HCT116 (cell line): ENCODE measurements at regions not wholly inside any gene's neighbourhood (a gene's known extent, or its start where the extent isn't known, plus 50 kb on each side); places are given as distances from the start of the nearest gene placed in this dataset.

ENCODE experiments used
- ATAC-seq: fragments of 200-7000 bp; cut with Tn5 transposase; 2 replicates; pipeline ENCODE4 v1.9.1; 2020; ENCODE audit warnings: mild to moderate bottlenecking, moderate library complexity
- BruUV-seq: library from RNA; stranded (reverse); fragments of 400-500 nt; replicated peaks from 2 replicates; lab custom pipeline; 2021; lab: Mats Ljungman, UMichigan
- CTCF ChIA-PET: fragments of 300-600 bp; sonication (Branson Sonifier 250); formaldehyde crosslinking; loops from one replicate; lab custom pipeline; 2021; ENCODE audit warnings: antibody characterized with exemption; lab: Charles Lee
- POLR2A ChIA-PET: fragments of 300-600, 350-600 bp; sonication (Branson Sonifier 250); formaldehyde crosslinking; loops from one replicate; lab custom pipeline; 2021; ENCODE audit warnings: antibody characterized with exemption; lab: Charles Lee
- RAD21 ChIA-PET, 2 experiments: fragments of 300-600 bp; sonication (Branson Sonifier 250); formaldehyde crosslinking; loops; one replicate each; lab custom pipeline; 2023; ENCODE audit warnings: low total read pairs in 2 of 2; ENCODE audit not compliant: uncharacterized antibody in 2 of 2, unreplicated experiment in 2 of 2, low non-redundant PET in 1 of 2; lab: Charles Lee
- DNase-seq: peaks from one replicate; pipeline ENCODE4 v3.0.0-alpha.2; 2010; ENCODE audit warnings: low read depth, low spot score
- H2AFZ ChIP-seq: fragments of 200-600 bp; shearing (Covaris generic), sonication (generic); 2 replicates; pipeline ENCODE4 v1.6.1; 2017; ENCODE audit warnings: low read depth, mixed run types, mixed read lengths, antibody characterized with exemption, low read length; ENCODE audit not compliant: poor library complexity, severe bottlenecking
- H3K27ac ChIP-seq: 2 replicates; pipeline ENCODE4 v1.5.1; 2012; ENCODE audit warnings: low read depth, low read length
- H3K27me3 ChIP-seq: fragments of 200-600 bp; sonication (generic); 2 replicates; pipeline ENCODE4 v1.6.1; 2016; ENCODE audit warnings: mixed run types, low read length, mixed read lengths; ENCODE audit not compliant: insufficient read depth
- H3K36me3 ChIP-seq, 2 experiments: fragments of 200-500 bp in 1 of 2; fragments of 200-600 bp in 1 of 2; sonication (Bioruptor generic) in 1 of 2; sonication (generic) in 1 of 2; 2 replicates each; pipeline versions ENCODE4 v1.5.1 to v1.6.1; 2014 to 2016; ENCODE audit warnings: low read length in 2 of 2, inconsistent platforms in 1 of 2, mixed read lengths in 1 of 2, mixed run types in 1 of 2; ENCODE audit not compliant: insufficient read depth in 2 of 2, control insufficient read depth in 1 of 2
- H3K4me1 ChIP-seq, 2 experiments: fragments of 200-600 bp in 1 of 2; sonication (generic) in 1 of 2; 2 replicates each; pipeline versions ENCODE4 v1.5.1 to v1.6.1; 2012 to 2017; ENCODE audit warnings: low read length in 2 of 2, inconsistent platforms in 1 of 2, mild to moderate bottlenecking in 1 of 2, mixed read lengths in 1 of 2, mixed run types in 1 of 2, moderate library complexity in 1 of 2; ENCODE audit not compliant: insufficient read depth in 2 of 2, control insufficient read depth in 1 of 2
- H3K4me2 ChIP-seq: fragments of 200-600 bp; sonication (generic); 2 replicates; pipeline ENCODE4 v1.6.1; 2017; ENCODE audit warnings: mixed run types, low read length, mixed read lengths
- H3K4me3 ChIP-seq, 2 experiments: fragments of 200-600 bp in 1 of 2; sonication (generic) in 1 of 2; replicated peaks in 1 of 2; 2 replicates each; pipeline ENCODE4 v1.5.1; 2011 to 2016; ENCODE audit warnings: low read length in 2 of 2, control low read depth in 1 of 2, low read depth in 1 of 2, mild to moderate bottlenecking in 1 of 2, mixed read lengths in 1 of 2, mixed run types in 1 of 2
- H3K79me2 ChIP-seq: fragments of 200-600 bp; sonication (generic); 2 replicates; pipeline ENCODE4 v1.6.1; 2017; ENCODE audit warnings: mild to moderate bottlenecking, mixed run types, low read length, moderate library complexity, mixed read lengths; ENCODE audit not compliant: insufficient read depth
- H3K9ac ChIP-seq: fragments of 200-600 bp; sonication (generic); 2 replicates; pipeline ENCODE4 v1.6.1; 2016; ENCODE audit warnings: low read length, mixed read lengths
- H3K9me2 ChIP-seq: fragments of 200-600 bp; sonication (generic), shearing (Covaris generic); 2 replicates; pipeline ENCODE4 v1.6.1; 2017; ENCODE audit warnings: mixed run types, mild to moderate bottlenecking, moderate library complexity; ENCODE audit not compliant: insufficient read depth
- H3K9me3 ChIP-seq, 2 experiments: fragments of 200-500 bp in 1 of 2; fragments of 200-600 bp in 1 of 2; sonication (Bioruptor generic) in 1 of 2; sonication (generic) in 1 of 2; 2 replicates each; pipeline ENCODE4 v1.6.1; 2014 to 2017; ENCODE audit warnings: low read length in 2 of 2, mixed read lengths in 2 of 2, inconsistent platforms in 1 of 2, low read depth in 1 of 2, mild to moderate bottlenecking in 1 of 2, mixed run types in 1 of 2, moderate library complexity in 1 of 2; ENCODE audit not compliant: control insufficient read depth in 1 of 2, insufficient read depth in 1 of 2
- H4K20me1 ChIP-seq: fragments of 200-600 bp; sonication (generic), shearing (Covaris generic); 2 replicates; pipeline ENCODE4 v1.6.1; 2017; ENCODE audit warnings: mixed run types, mild to moderate bottlenecking, moderate library complexity; ENCODE audit not compliant: insufficient read depth
- ELF1 ChIP-seq: IDR thresholded peaks from 2 replicates; pipeline ENCODE4 v1.6.1; 2012; ENCODE audit warnings: low read depth, borderline replicate concordance
- EZH2 ChIP-seq: fragments of 200-600 bp; sonication (generic); IDR thresholded peaks from 2 replicates; pipeline ENCODE4 v1.6.1; 2017; ENCODE audit warnings: antibody characterized with exemption, mixed run types
- EZH2phosphoT487 ChIP-seq: fragments of 200-600 bp; IDR thresholded peaks from 2 replicates; pipeline ENCODE4 v1.6.1; 2018; ENCODE audit warnings: antibody characterized with exemption, borderline replicate concordance
- FOSL1 ChIP-seq: IDR thresholded peaks from 2 replicates; pipeline ENCODE4 v1.6.1; 2012; ENCODE audit warnings: low read depth
- JUND ChIP-seq: IDR thresholded peaks from 2 replicates; pipeline ENCODE4 v1.6.1; 2012
- POLR2A ChIP-seq: IDR thresholded peaks from 2 replicates; pipeline ENCODE4 v1.7.0; 2011; ENCODE audit warnings: borderline replicate concordance; ENCODE audit not compliant: insufficient read depth, insufficient read length; ENCODE audit errors: extremely low read depth
- RAD21 ChIP-seq: IDR thresholded peaks from 2 replicates; pipeline ENCODE4 v1.6.1; 2012; ENCODE audit warnings: low read depth, mild to moderate bottlenecking
- SP1 ChIP-seq: IDR thresholded peaks from 2 replicates; pipeline ENCODE4 v1.6.1; 2012; ENCODE audit warnings: low read depth
- YY1 ChIP-seq: IDR thresholded peaks from 2 replicates; pipeline ENCODE4 v1.6.1; 2011; ENCODE audit warnings: low read length, low read depth, moderate library complexity, mild to moderate bottlenecking; ENCODE audit not compliant: insufficient replicate concordance; ENCODE audit errors: extremely low read depth
- ZNF274 ChIP-seq: fragments of 200-500 bp; sonication (Bioruptor generic); IDR thresholded peaks from 2 replicates; pipeline ENCODE4 v1.6.1; 2014; ENCODE audit warnings: mild to moderate bottlenecking, low read depth, low read length, inconsistent platforms
- intact Hi-C: fragments of 100-400 bp; cut with micrococcal nuclease; formaldehyde crosslinking; loops from 2 replicates; pipeline ENCODE4 v1.10.0; 2022
- TF ChIP-seq, protein P1 (sequence below), 3 experiments: fragments of 200-600 bp in 1 of 3; sonication (generic) in 1 of 3; IDR thresholded peaks in 2 of 3; conservative IDR thresholded peaks in 1 of 3; 2 replicates each; pipeline ENCODE4 v1.5.1; 2012 to 2017; ENCODE audit warnings: low read depth in 2 of 3, low read length in 2 of 3, antibody characterized with exemption in 1 of 3, borderline replicate concordance in 1 of 3, control low read depth in 1 of 3, mild to moderate bottlenecking in 1 of 3, mixed read lengths in 1 of 3, mixed run types in 1 of 3, moderate library complexity in 1 of 3; ENCODE audit not compliant: insufficient read depth in 1 of 3
- TF ChIP-seq, protein P2 (sequence below): IDR thresholded peaks from 2 replicates; pipeline ENCODE4 v1.6.1; 2012; ENCODE audit warnings: low read depth
- TF ChIP-seq, protein P3 (sequence below): IDR thresholded peaks from 2 replicates; pipeline ENCODE4 v1.6.1; 2011; ENCODE audit warnings: mild to moderate bottlenecking, low read length, moderate library complexity; ENCODE audit not compliant: insufficient replicate concordance; ENCODE audit errors: extremely low read depth

DNA sequence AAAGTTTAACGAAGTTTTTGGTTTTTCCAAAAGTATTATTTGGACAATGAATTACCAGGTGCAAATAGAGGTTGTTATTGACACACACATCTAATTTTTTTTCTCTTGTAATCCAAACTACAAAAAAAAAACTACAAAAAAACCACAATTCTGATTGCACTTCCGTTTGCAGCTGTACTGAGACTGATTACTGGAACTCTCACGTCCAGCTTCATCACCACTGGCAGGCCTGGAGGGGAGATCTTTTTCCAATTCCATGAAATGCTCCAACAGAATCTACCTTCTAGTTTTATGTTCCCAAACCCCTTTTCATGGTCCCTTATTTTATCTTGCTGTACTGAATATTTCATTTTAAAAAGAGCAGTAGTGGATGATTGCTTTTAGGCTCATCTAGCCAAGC, 1118.3 kb downstream of the C4orf33 start:
- H3K27me3 ChIP-seq: no peaks in the 10 kb centered on the region
- H4K20me1 ChIP-seq: no peaks in the 10 kb centered on the region
- TF ChIP-seq YY1: no peak
- no peak for TF ChIP-seq FOSL1
- no peak for TF ChIP-seq JUND
- TF ChIP-seq RAD21: no peak
- no peak for TF ChIP-seq EZH2phosphoT487
- TF ChIP-seq EZH2: no peak
- no peaks in the 10 kb centered on the region for H3K79me2 ChIP-seq
- no peaks in the 10 kb centered on the region for H3K36me3 ChIP-seq
- no peak overlapping the region for H3K27ac ChIP-seq
- H3K4me3 ChIP-seq: no peak overlapping the region
- ChIA-PET RAD21 (no interaction called here), CTCF (no interaction called here), POLR2A (no interaction called here)
- no peak for DNase-seq
- intact Hi-C loops: no loop called here
- H3K4me2 ChIP-seq: no peak overlapping the region
- H3K9me3 ChIP-seq: no peaks in the 10 kb centered on the region
- no peak overlapping the region for H3K9ac ChIP-seq
- no peaks in the 10 kb centered on the region for H3K9me2 ChIP-seq
- peaks cover 0 to 4% of the 10 kb centered on the region in 2 experiments; a peak in 1 of 4 replicates for H3K4me1 ChIP-seq
- ATAC-seq: no peak
- H2AFZ ChIP-seq: no peak overlapping the region
- BruUV-seq: no TSS peak

DNA sequence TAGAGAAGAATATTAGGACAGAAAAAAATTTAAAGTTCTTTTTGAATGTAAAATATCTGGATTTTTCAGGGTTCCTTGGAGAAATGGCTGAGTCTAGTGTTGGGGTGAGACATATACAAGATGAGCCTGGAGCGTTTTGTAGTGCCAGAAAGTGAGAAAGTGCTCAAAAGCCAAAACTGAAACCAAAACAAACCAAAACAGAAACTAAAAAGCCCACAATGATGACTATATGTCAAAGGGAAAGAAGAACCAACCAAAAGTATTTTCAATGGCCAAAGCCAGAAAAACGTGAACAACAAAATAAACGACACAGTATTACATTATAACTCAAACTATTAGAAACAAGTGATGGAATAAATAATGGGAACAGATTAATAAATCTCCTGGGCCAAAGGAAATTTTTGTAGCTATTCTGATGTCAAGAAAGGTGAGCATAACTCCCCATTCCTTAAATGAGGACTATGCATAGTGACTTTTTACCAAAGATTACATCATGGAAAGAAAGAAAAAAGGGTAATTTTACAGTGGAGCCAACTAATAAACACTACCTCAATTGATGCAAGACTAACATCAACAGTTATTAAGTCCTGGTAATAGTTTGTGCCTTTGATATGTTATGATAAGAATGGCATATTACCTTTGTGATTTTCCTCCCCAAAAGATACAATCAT, 1137.6 kb downstream of the C4orf33 start:
- H3K9me2 ChIP-seq: no peaks in the 10 kb centered on the region
- intact Hi-C loops: no loop called here
- no peak overlapping the region for H3K4me3 ChIP-seq
- H3K9ac ChIP-seq: no peak overlapping the region
- RAD21 ChIA-PET: no interaction called here
- no peak overlapping the region for H3K27ac ChIP-seq
- no TSS peak for BruUV-seq
- ATAC-seq (no peak), DNase-seq (no peak)
- H3K36me3 ChIP-seq: no peaks in the 10 kb centered on the region
- H4K20me1 ChIP-seq: no peaks in the 10 kb centered on the region
- CTCF ChIA-PET: no interaction called here
- H3K79me2 ChIP-seq: no peaks in the 10 kb centered on the region
- no peak overlapping the region for H3K4me2 ChIP-seq
- POLR2A ChIA-PET: no interaction called here
- H2AFZ ChIP-seq: no peak overlapping the region
- no peaks in the 10 kb centered on the region for H3K9me3 ChIP-seq
- no peaks in the 10 kb centered on the region for H3K4me1 ChIP-seq
- no peaks in the 10 kb centered on the region for H3K27me3 ChIP-seq
- TF ChIP-seq, protein P1, sequence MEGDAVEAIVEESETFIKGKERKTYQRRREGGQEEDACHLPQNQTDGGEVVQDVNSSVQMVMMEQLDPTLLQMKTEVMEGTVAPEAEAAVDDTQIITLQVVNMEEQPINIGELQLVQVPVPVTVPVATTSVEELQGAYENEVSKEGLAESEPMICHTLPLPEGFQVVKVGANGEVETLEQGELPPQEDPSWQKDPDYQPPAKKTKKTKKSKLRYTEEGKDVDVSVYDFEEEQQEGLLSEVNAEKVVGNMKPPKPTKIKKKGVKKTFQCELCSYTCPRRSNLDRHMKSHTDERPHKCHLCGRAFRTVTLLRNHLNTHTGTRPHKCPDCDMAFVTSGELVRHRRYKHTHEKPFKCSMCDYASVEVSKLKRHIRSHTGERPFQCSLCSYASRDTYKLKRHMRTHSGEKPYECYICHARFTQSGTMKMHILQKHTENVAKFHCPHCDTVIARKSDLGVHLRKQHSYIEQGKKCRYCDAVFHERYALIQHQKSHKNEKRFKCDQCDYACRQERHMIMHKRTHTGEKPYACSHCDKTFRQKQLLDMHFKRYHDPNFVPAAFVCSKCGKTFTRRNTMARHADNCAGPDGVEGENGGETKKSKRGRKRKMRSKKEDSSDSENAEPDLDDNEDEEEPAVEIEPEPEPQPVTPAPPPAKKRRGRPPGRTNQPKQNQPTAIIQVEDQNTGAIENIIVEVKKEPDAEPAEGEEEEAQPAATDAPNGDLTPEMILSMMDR (IDR thresholded peaks at IDR 0.05 in 2 of 3, conservative IDR thresholded peaks at IDR 0.05 in 1 of 3; ENCODE audit: borderline replicate concordance in 1 of 3, insufficient read depth in 1 of 3, low read depth in 2 of 3, low read length in 2 of 3): no peak
- TF ChIP-seq ELF1: no peak
- TF ChIP-seq, protein P2, sequence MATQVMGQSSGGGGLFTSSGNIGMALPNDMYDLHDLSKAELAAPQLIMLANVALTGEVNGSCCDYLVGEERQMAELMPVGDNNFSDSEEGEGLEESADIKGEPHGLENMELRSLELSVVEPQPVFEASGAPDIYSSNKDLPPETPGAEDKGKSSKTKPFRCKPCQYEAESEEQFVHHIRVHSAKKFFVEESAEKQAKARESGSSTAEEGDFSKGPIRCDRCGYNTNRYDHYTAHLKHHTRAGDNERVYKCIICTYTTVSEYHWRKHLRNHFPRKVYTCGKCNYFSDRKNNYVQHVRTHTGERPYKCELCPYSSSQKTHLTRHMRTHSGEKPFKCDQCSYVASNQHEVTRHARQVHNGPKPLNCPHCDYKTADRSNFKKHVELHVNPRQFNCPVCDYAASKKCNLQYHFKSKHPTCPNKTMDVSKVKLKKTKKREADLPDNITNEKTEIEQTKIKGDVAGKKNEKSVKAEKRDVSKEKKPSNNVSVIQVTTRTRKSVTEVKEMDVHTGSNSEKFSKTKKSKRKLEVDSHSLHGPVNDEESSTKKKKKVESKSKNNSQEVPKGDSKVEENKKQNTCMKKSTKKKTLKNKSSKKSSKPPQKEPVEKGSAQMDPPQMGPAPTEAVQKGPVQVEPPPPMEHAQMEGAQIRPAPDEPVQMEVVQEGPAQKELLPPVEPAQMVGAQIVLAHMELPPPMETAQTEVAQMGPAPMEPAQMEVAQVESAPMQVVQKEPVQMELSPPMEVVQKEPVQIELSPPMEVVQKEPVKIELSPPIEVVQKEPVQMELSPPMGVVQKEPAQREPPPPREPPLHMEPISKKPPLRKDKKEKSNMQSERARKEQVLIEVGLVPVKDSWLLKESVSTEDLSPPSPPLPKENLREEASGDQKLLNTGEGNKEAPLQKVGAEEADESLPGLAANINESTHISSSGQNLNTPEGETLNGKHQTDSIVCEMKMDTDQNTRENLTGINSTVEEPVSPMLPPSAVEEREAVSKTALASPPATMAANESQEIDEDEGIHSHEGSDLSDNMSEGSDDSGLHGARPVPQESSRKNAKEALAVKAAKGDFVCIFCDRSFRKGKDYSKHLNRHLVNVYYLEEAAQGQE: no peak
- TF ChIP-seq EZH2: no peak
- TF ChIP-seq, protein P3, sequence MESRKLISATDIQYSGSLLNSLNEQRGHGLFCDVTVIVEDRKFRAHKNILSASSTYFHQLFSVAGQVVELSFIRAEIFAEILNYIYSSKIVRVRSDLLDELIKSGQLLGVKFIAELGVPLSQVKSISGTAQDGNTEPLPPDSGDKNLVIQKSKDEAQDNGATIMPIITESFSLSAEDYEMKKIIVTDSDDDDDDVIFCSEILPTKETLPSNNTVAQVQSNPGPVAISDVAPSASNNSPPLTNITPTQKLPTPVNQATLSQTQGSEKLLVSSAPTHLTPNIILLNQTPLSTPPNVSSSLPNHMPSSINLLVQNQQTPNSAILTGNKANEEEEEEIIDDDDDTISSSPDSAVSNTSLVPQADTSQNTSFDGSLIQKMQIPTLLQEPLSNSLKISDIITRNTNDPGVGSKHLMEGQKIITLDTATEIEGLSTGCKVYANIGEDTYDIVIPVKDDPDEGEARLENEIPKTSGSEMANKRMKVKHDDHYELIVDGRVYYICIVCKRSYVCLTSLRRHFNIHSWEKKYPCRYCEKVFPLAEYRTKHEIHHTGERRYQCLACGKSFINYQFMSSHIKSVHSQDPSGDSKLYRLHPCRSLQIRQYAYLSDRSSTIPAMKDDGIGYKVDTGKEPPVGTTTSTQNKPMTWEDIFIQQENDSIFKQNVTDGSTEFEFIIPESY: no peak
- no peak for TF ChIP-seq POLR2A
- TF ChIP-seq ZNF274: no peak
- no peak for TF ChIP-seq SP1
